SK-N-SH treated with all-trans-retinoic acid at 6 μM for 48 hours (cell line): ENCODE measurements at regions not wholly inside any gene's neighbourhood (a gene's known extent, or its start where the extent isn't known, plus 50 kb on each side); places are given as distances from the start of the nearest gene placed in this dataset.

Experiments used
- ATAC-seq: fragments of 200-7000 bp; cut with Tn5 transposase; 3 replicates; pipeline ENCODE4 v1.9.1; 2020; ENCODE audit warnings: mild to moderate bottlenecking, moderate library complexity
- ARNTL ChIP-seq: fragments of 450-650 bp; formaldehyde crosslinking; IDR thresholded peaks from 2 replicates; pipeline ENCODE4 v1.5.0; 2020; ENCODE audit warnings: low read depth, mild to moderate bottlenecking, moderate library complexity, borderline replicate concordance
- BACH2 ChIP-seq: fragments of 250-450 bp; sonication (Bioruptor Pico); IDR thresholded peaks from 2 replicates; pipeline ENCODE4 v1.9.0; 2021; ENCODE audit warnings: mild to moderate bottlenecking, borderline replicate concordance
- CREB5 ChIP-seq: fragments of 250-450 bp; sonication (Bioruptor Pico); IDR thresholded peaks from 2 replicates; pipeline ENCODE4 v1.5.1; 2020; ENCODE audit warnings: low read depth, mild to moderate bottlenecking, moderate library complexity
- ESRRG ChIP-seq: fragments of 250-450 bp; sonication (Bioruptor Pico); IDR thresholded peaks from 2 replicates; pipeline ENCODE4 v1.6.1; 2021; ENCODE audit warnings: mild to moderate bottlenecking
- GLIS3 ChIP-seq: fragments of 250-450 bp; sonication (Bioruptor Pico); IDR thresholded peaks from 2 replicates; pipeline ENCODE4 v1.5.0; 2020; ENCODE audit warnings: mild to moderate bottlenecking, moderate library complexity
- ISL1 ChIP-seq: fragments of 250-450 bp; sonication (Bioruptor Pico); IDR thresholded peaks from 2 replicates; pipeline ENCODE4 v2.1.2; 2022; ENCODE audit warnings: mild to moderate bottlenecking, moderate library complexity
- OSR1 ChIP-seq: fragments of 250-450 bp; sonication (Bioruptor Pico); IDR thresholded peaks from 2 replicates; pipeline ENCODE4 v1.8.0; 2022; ENCODE audit warnings: moderate library complexity, mild to moderate bottlenecking, inconsistent platforms
- PATZ1 ChIP-seq: fragments of 250-450 bp; sonication (Bioruptor Pico); IDR thresholded peaks from 2 replicates; pipeline ENCODE4 v1.8.0; 2020; ENCODE audit warnings: mild to moderate bottlenecking, moderate library complexity, borderline replicate concordance
- POU6F1 ChIP-seq: fragments of 250-450 bp; sonication (Bioruptor Pico); IDR thresholded peaks from 2 replicates; pipeline ENCODE4 v1.8.0; 2021; ENCODE audit warnings: low read depth, mild to moderate bottlenecking, moderate library complexity, borderline replicate concordance
- PPARA ChIP-seq: fragments of 250-450 bp; sonication (Bioruptor Pico); IDR thresholded peaks from 2 replicates; pipeline ENCODE4 v1.5.0; 2020; ENCODE audit warnings: mild to moderate bottlenecking, borderline replicate concordance
- RARB ChIP-seq: fragments of 250-450 bp; sonication (Bioruptor Pico); IDR thresholded peaks from 2 replicates; pipeline ENCODE4 v1.8.0; 2021; ENCODE audit warnings: mild to moderate bottlenecking, moderate library complexity
- SNAI2 ChIP-seq: fragments of 250-450 bp; sonication (Bioruptor Pico); IDR thresholded peaks from 2 replicates; pipeline ENCODE4 v1.5.0; 2020; ENCODE audit warnings: mild to moderate bottlenecking, moderate library complexity
- TCF4 ChIP-seq: fragments of 250-450 bp; sonication (Bioruptor Pico); IDR thresholded peaks from 2 replicates; pipeline ENCODE4 v1.8.0; 2021; ENCODE audit warnings: mild to moderate bottlenecking, moderate library complexity, borderline replicate concordance
- TOX ChIP-seq: fragments of 250-450 bp; sonication (Bioruptor Pico); IDR thresholded peaks from 2 replicates; pipeline ENCODE4 v1.8.0; 2021; ENCODE audit warnings: mild to moderate bottlenecking, moderate library complexity, borderline replicate concordance
- TSHZ2 ChIP-seq: fragments of 250-450 bp; sonication (Bioruptor Pico); IDR thresholded peaks from 2 replicates; pipeline ENCODE4 v1.5.0; 2020; ENCODE audit warnings: mild to moderate bottlenecking, moderate library complexity
- ZC3H10 ChIP-seq: fragments of 250-450 bp; sonication (Bioruptor Pico); IDR thresholded peaks from 2 replicates; pipeline ENCODE4 v1.5.1; 2021; ENCODE audit warnings: mild to moderate bottlenecking, moderate library complexity
- ZFP3 ChIP-seq: fragments of 250-450 bp; sonication (Bioruptor Pico); IDR thresholded peaks from 2 replicates; pipeline ENCODE4 v1.5.0; 2020; ENCODE audit warnings: mild to moderate bottlenecking, moderate library complexity
- ZFP30 ChIP-seq: fragments of 450-650 bp; formaldehyde crosslinking; IDR thresholded peaks from 2 replicates; pipeline ENCODE4 v1.5.0; 2022; ENCODE audit warnings: mild to moderate bottlenecking, moderate library complexity
- ZNF565 ChIP-seq: fragments of 450-650 bp; formaldehyde crosslinking; conservative IDR thresholded peaks from 2 replicates; pipeline ENCODE4 v1.5.0; 2020; ENCODE audit warnings: low read depth, mild to moderate bottlenecking, moderate library complexity
- ZNF70 ChIP-seq: fragments of 450-650 bp; formaldehyde crosslinking; IDR thresholded peaks from 2 replicates; pipeline ENCODE4 v1.5.0; 2020; ENCODE audit warnings: mild to moderate bottlenecking, moderate library complexity
- ZNF8 ChIP-seq: fragments of 450-650 bp; formaldehyde crosslinking; IDR thresholded peaks from 2 replicates; pipeline ENCODE4 v1.5.0; 2020; ENCODE audit warnings: mild to moderate bottlenecking, moderate library complexity

- TF ChIP-seq BACH2 (CRISPR knock-in tag) (no peak), ARNTL (CRISPR knock-in tag) (no peak), CREB5 (CRISPR knock-in tag) (no peak), ZNF70 (no peak), ESRRG (CRISPR knock-in tag) (no peak), TCF4 (CRISPR knock-in tag) (no peak), OSR1 (CRISPR knock-in tag) (no peak), ZFP30 (CRISPR knock-in tag) (no peak), TOX (no peak), ZC3H10 (no peak), POU6F1 (no peak), ZNF8 (CRISPR knock-in tag) (no peak), ZFP3 (CRISPR knock-in tag) (no peak), ISL1 (CRISPR knock-in tag) (no peak), PATZ1 (no peak), GLIS3 (CRISPR knock-in tag) (no peak), TSHZ2 (CRISPR knock-in tag) (no peak), SNAI2 (CRISPR knock-in tag) (no peak)
- no peak for ATAC-seq
Observed at GRCh38 chr2:194095359-194095758, 1561.7 kb upstream of the SLC39A10 start.

GRCh38 chr2:194090251-194090905 is 1566.6 kb upstream of the SLC39A10 start:
- TF ChIP-seq RARB (CRISPR knock-in tag) (no peak), ZNF565 (CRISPR knock-in tag) (no peak), OSR1 (CRISPR knock-in tag) (no peak), PATZ1 (no peak), BACH2 (CRISPR knock-in tag) (no peak), ZFP30 (CRISPR knock-in tag) (no peak), PPARA (CRISPR knock-in tag) (no peak), ZC3H10 (no peak), ZNF8 (CRISPR knock-in tag) (no peak), ESRRG (CRISPR knock-in tag) (no peak), TOX (no peak)
- no peak for ATAC-seq
